Middle frontal gyrus (tissue), 1 donor: ENCODE measurements at regions not wholly inside any gene's neighbourhood (a gene's known extent, or its start where the extent isn't known, plus 50 kb on each side); places are given as distances from the start of the nearest gene placed in this dataset.
"Not testable (repeated sequence)": the region's sequence is repeated elsewhere in the genome, so short reads cannot be mapped to it uniquely, and the experiment has no call there.

ENCODE experiments used
- DNase-seq: peaks from one replicate; pipeline ENCODE4 v3.0.0-alpha.2; 2015; ENCODE audit warnings: low spot score; ENCODE audit errors: extremely low spot score

- DNase-seq, result no peak
Measured at GRCh38 chr5:51159606-51160005, 223.6 kb upstream of the ISL1 start.

DNA sequence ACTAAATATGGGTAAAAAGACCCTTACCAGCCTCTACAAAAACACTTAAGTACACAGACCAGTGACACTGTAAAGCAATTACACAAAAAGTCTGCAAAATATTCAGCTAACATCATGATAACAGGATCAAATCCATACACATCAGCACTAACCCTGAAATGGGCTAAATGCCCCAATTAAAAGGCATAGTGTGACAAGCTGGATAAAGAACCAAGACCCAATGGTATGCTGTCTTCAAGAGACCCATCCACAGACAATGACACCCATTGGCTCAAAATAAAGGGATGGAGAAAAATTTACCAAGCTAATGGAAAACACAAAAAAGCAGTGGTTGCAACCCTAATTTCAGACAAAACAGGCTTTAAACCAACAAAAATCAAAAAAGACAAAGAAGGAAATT is 221.0 kb upstream of the ISL1 start:
- no peak for DNase-seq

- not testable (repeated sequence) for DNase-seq
Measured at GRCh38 chr5:51165621-51166020, 217.6 kb upstream of the ISL1 start.

DNA sequence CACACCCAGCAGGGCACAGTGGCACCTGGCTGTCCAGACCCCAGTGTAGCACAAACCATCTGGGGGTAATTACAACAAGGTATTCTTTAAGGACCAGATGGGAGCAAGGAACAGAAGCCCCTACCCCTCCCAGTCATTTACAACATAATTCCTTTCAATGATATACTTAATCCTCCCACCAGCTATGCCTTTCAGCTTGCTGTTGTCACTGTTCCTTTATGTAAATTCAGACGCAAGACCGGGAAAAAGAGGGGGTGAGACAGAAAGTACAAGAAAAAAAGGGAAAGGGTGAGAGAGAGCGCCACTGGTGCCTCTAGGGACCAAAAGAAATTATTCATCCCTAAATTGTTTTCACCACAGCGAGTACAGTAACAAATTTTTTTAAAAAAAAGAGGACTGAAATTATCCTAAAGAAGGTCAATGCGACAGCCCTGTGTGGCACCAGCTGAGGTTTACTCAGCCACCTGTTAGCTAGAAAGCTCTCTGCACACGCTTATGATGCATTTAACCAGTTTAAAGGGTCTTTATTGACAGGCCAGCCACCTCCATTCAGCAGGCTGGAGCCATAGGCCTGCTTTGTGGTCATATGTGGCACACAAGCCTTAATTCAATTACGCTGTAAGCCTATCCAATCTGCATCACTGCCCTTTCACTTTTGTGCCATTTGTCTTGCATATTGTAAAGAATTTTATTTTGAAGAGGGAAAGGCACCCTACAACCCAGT is 210.2 kb upstream of the ISL1 start:
- no peak for DNase-seq

DNA sequence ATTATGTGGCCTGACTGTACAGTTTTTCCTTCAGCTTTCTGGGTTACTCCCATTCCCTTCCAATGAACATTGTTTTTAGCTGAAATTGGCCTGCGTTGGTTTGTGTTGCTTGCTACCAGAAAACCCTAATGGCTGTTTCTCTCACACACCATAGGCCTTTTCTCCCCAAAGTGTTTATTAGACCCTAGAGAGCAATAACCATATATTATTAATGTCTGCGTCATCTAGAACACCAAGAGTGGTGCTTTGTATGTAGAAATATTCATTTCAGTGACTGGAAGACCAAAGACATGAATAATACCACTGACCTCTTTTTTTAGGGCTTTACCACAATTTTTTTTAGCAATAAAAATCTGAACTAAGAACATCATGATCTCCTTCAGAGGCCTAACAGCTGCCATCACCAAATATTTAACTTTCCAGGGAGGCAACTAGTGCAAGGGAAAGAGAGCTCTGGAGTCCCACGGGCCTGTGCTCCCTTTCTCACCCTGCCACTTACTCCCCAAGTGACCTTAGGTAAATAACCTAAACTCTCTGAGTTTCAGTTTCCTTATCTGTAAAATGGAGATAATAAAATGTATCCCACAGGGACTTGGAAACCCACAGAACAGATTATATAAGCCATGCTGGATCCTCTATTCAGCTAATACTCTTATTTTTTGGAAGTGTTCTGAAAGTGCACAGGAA is 201.9 kb upstream of the ISL1 start:
- no peak for DNase-seq

GRCh38 chr5:51185850-51186329 is 197.4 kb upstream of the ISL1 start:
- DNase-seq, result no peak

DNA sequence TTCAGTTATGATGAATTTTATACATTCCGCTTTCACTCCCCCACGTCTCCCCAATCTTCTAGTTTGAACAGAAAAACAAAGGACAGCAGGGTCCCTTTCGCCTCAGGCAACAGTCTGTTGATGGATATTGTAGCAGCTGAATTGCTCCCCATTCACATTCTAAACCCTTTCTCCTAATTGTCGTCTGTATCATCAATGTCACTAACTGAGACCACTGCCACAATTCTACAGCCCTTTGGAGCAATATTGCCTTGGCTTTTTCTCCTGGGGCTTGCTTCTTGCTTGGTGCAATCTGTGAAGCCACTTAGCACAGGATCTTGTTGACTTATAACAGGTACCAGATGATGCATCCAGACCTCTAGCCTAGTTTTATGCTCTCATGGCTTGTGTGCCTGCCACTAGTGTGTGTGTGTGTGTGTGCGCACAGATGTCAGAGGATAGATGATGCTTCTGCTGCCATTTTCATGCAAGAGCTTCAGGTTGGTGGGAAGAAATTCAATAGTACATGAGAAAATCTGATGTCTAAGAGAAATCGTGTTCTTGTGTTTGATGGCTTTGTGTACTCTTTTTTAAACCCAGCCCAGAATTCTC is 195.2 kb upstream of the ISL1 start:
- DNase-seq, result no peak

DNA sequence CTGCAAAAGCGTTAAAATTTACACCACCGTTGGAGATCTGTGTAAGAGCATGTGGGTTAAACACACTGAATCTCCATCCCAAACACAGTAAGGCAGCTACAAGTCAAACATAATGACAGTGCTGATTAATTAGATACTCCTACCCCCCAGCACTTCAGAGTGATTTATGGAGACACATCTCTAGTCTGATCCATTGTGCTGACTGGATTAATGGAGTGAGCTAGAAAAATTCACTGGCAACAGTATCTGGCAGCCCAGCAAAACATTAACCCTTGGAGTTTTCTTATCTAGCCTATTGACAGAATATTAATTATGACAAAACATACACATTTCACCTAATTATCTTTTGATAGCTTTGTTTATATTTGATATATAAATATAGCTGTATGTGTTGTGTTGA is 188.6 kb upstream of the ISL1 start:
- DNase-seq, result no peak

- no peak for DNase-seq
Measured at GRCh38 chr5:51201024-51201423, 182.2 kb upstream of the ISL1 start.

DNA sequence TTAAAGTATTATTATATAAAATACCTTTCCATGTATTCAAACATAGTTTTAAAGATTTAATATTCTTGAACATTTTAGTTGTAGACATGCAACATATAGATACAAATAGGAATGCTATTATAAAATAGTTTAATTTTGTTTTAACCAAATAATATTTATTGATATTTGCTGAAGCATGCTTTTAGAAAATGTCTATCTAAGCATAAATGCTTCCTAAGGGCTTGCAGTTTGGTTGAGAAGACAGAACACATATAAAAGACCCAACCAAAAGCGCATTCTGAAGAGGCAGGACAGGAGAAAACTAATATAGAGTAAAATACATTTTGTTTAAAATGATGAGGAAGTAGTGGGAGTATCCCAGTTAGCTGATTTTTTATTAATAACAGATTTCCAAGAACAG is 181.5 kb upstream of the ISL1 start:
- DNase-seq, result no peak

GRCh38 chr5:51202161-51202560 is 181.1 kb upstream of the ISL1 start:
- no peak for DNase-seq

DNA sequence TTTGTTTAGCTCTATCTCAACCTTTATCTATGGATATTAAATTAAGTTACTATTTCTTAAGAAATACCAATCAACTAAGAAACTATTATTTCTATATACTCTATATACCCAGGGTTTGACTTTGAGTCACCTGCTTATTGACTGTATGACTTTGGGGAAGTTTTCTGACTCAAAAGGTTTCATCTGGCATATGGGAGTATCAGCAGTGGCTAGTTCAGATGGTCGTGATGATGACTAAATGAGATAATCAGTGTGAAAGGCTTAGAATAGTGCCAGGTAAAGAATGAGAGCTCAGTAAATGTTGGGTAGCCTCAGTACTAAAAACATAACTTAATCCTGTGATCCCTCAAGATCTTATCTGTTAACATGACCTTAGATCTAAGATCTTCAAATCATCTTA is 179.7 kb upstream of the ISL1 start:
- no peak for DNase-seq

DNA sequence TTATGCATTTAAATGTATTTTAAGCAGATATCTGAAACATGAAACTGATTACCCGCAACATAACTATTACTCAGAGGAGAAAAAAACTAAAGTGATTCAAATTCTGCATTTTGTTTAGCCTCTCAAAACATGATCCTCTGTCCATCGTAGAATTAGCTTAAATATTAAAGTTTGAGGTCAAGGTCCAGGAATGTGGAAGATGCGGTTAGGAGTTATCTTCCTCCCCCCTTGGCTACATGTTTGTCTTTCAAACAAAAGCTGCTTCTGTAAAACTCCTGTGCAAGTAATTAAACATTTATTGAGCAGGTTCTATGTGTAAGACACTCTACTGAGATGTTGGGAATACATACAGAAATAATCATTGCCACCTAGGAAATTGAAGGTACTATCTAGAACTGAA is 175.0 kb upstream of the ISL1 start:
- DNase-seq, result no peak

- DNase-seq, result no peak
Measured at GRCh38 chr5:51214746-51215145, 168.5 kb upstream of the ISL1 start.

GRCh38 chr5:51225789-51226742 is 157.2 kb upstream of the ISL1 start:
- DNase-seq, result no peak

GRCh38 chr5:51227963-51228470 is 155.2 kb upstream of the ISL1 start:
- no peak for DNase-seq

- no peak for DNase-seq
Measured at GRCh38 chr5:51230336-51230735, 152.9 kb upstream of the ISL1 start.

- no peak for DNase-seq
Measured at GRCh38 chr5:51242456-51242855, 140.8 kb upstream of the ISL1 start.

DNA sequence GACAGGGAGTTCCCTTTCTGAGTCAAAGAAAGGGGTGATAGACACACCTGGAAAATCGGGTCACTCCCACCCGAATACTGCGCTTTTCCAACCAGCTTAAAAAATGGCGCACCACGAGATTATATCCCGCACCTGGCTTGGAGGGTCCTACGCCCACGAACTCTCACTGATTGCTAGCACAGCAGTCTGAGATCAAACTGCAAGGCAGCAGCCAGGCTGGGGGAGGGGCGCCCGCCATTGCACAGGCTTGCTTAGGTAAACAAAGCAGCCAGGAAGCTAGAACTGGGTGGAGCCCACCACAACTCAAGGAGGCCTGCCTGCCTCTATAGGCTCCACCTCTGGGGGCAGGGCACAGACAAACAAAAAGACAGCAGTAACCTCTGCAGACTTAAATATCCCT is 132.3 kb upstream of the ISL1 start:
- DNase-seq, result not testable (repeated sequence)

DNA sequence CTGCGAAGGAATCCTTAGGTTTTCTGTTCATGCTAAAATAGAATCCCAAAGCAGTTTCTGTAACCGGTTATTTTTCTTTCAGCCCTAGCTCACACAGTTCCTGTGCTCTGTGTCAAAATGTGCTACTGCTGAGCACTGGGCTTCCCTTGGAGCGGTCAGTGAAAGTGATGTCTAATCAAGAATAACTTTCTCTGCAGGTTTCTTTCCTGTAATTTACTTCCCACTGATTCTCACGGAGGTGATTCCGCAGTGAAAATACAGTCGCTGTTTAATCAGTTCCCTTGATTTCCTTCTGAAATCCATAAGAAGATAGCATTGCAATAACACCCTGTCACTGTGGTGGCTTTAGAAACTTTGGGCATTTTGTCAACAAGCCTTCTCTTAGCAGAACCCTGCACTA is 112.0 kb upstream of the ISL1 start:
- no peak for DNase-seq

GRCh38 chr5:51273021-51273420 is 110.2 kb upstream of the ISL1 start:
- DNase-seq, result no peak
